ENCODE measurements at regions not wholly inside any gene's neighbourhood (a gene's known extent, or its start where the extent isn't known, plus 50 kb on each side); places are given as distances from the start of the nearest gene placed in this dataset.

DNA sequence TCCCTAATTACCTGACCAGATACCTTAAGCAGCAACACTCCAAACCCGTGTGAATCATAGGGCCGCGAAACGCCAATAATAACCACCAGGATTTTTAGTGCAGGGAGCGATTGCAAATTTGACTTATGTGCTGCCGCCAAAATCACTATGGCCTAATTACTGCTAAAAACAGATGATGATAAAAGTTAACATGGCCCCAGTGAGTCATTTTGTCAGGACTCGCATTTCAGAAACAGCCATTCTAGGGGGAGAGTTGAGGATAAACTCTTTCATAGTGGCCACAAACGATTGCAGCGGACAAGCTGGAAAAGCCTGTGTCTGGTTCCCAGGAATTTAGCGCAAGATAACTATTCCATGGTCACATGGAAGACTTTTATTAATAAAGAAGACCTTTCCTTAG, 103.4 kb downstream of the HLX start:
- no peak for DNase-seq (ENCODE audit: low read depth in 3 of 3)

DNA sequence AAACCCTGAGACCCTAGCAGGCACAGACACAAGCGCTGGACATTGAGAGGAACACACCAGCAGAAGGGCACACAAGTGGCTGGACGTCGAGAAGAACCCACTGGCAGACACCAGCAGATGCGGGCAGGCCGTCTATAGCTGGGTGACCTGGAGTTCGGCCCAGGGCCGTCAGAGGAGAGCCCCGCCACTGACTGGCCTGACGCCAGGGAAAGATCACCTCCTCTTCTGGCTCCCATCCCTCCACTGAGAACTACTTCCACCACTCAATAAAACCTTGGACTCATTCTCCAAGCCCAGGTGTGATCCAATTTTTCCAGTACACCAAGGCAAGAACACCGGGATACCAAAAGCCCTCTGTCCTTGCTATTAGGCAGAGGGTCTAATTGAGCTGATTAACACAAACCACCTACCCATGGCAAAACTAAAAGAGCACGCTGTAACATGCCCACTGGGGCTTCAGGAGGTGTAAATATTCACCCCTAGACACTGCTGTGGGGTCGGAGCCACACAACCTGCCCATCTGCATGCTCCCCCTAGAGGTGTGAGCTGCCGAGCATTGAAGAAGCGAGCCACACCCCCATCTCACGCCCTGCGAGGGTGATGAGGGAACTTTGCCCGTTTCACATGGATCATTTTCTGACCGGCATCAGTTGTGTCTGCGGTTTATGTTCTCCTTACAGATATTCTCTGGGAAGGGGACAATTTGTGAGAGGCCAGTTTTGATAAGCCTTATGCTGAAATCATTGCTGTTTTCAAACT, 104.8 kb downstream of the HLX start:
- DNase-seq (ENCODE audit: low read depth in 3 of 3) = no peak

DNA sequence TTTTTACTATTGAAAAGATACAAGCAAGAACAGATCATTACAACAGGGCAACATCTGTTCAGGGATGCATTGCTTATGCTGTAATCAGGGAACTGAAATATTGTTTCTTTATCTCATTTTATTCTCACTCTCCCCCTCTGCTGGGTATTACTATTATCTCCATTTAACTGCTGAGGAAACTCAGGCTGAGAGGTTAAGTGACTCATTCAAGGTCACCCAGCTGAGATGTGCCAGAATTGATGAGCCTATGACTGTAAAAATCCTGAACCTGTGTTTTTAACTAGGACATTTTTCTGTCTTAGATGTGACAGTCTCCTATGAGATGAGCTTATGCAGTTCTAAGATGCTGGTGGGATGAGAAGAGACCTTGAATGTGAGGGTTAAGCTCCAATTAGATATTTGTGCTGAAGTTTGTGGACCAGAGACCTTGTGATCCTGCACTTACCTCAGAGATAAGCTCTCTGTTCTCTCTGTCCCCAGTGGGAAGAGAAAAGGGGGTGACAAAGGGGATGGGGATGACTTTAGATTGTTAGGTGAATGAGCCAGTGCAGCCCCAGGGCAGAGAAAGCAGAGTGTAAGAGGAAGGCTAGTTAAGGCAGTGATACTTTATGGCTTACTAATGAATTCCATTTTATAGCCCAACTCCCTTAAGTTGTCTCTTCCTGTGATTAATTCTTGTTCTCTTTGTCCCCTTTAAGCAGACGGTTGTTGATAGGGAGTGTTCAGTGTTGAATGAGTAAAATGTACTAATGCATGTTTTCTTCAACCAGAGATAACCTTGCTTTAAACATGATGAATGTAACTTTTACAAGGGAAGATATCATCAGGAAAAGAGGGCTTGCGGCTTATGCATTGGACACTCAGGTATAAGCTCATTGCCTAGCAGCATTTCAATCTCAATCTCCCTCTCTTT, 111.4 kb downstream of the HLX start:
- no peak for DNase-seq (ENCODE audit: low read depth in 3 of 3)

DNA sequence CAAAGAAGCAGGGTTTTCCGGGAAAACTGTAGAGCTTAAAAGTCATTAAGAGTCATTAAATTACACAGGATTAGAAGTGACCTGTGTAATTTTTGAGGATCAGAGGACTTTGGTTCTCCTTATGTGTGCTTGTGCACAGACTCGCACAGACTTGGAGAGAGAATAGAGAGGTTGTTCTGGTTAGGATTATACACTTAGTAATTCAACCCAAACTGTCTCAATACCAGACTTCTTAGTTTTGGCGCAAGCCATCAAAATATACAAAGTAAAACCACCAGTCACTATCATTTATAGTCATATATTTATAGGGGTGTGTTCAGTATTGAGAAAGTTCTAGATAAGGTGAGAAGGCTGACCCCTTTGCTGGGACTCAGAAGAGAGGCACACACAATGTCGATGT, 112.3 kb downstream of the HLX start:
- no peak for DNase-seq (ENCODE audit: low read depth in 3 of 3)

DNA sequence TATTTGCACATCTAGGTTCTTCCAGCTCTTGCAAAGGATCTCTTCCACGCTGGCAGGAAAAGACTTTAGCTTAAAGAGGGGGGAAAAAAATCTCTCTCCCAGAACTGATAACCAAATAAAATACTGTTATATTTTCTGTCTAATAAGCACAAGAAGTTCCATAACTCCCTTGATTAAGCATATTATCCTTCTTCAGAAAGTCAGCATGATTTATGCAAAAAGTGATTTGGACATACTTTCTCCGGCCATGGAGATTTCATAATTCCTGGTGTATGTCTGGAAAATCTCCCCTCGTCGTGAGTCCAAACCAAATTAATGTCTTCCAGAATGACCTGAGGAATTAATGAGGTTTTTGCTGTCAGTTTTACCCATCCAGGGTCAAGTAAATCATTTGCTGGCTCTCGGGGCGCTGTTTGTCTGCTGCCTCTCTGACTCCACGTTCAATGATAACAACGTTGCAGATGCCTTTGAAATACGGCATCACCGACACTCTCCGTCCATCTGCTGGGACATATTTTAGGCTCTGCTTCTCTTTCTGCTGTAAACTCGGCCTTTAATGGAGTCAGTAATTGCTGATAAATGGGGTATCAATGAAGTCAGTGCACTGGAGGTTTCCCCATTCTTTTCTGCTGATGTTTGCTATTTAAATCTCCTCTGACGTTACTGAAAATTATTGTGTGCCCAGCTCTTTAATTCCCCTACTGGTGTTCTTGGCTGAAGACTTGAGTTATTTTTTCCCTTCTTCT, 112.9 kb downstream of the HLX start:
- no peak for DNase-seq (ENCODE audit: low read depth in 3 of 3)

DNA sequence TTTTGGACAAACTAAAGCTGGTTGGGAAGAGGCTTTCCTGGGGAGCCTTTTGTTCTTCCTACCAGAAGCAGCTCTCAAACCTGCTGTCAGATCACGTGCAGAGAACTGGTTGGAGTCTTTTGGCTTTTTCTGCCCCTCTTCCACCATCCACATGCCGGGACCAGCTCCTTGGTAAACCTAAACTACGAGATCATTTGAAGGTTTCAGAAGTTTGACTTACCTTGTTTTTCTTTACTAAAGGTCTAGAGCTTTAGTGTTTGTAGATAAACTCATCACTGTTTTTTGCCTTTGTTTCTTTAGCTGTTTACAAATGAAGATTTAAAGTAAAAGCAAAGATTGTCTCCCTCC, 113.4 kb downstream of the HLX start:
- no peak for DNase-seq (ENCODE audit: low read depth in 3 of 3)

DNA sequence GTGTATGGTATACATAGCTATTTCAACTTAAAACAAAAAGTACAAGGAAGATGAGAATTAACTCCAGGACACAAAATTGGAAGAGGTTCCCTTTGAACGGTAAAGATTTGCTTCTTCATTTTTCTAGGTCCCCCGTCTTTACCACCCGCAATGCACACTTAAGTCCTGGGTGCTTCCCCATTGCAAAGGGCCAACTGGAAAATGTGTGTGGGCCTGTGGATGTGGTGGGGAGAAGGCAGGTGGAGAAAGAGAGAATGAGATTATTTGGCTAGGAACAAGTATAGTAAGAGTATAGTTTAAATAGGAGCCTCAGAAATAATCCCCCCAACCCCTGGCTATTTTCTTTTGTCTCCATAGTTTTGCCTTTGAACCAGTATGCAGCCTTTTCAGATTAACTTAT, 115.4 kb downstream of the HLX start:
- DNase-seq (ENCODE audit: low read depth in 3 of 3) = no peak

DNA sequence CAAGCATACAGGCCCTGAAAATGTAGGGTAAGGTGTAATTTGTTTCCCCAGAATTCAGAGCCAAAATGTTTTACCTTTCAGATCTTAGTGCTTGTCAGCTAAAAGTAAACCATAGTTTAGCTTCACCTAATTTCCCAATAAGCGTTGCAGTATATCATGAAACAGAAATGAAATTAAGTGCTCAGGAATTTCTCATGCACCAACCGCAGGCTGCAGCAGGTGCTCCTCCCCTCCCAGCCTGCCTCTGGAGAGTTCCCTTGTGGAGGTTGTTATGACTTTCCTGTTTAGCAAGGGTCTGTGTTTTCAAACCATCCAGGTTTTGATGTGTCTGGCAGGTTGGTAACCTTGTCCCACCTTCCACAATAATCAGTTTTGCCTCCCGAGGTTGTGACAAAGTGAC, 118.5 kb downstream of the HLX start:
- DNase-seq (ENCODE audit: low read depth in 3 of 3) = no peak

DNA sequence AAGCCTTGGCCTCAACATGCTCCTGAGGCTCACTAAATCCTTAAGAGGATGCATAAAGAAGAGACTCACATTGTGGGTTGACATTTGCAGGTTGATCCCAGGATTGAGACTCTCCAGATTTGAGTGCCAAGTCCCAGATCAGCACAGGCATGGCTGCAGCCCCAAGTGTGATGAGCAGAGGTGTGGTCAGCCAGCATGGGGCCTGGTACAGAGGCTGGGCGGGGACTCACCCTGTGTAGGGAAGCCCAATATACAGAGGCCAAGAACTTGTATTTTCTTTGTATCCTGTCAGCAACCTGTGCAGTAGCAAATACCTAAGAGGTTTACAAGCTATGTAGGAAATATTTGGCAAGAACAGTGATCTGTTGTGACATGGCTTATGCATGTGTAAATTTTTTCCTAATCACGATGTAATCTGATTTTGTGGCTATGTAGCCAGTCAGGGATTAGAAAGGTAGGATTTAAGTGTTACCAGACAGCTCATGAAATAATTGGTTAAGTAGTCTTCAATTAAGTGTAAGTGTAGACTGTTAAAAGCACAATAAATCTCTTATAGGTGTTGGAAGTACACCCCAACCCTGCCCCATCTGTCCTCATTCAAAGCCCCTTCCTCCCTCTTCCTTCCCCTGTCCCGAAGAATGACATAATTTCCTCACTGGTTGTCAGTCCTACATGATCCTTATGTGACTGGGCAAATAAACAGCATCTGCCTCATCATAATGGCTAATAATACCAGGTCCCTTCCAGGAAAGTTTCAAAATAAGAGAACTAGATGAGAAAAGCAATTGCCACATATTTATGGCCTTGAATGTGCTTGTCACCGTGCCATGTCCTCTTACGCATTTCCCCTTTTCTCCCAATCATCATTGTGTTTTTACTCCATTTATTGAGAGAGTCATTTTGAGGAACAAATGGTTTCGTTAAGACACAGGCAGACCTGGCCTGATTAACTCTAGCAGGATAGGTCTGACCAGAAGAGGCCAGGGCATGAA, 120.9 kb downstream of the HLX start:
- DNase-seq (ENCODE audit: low read depth in 3 of 3) = no peak

DNA sequence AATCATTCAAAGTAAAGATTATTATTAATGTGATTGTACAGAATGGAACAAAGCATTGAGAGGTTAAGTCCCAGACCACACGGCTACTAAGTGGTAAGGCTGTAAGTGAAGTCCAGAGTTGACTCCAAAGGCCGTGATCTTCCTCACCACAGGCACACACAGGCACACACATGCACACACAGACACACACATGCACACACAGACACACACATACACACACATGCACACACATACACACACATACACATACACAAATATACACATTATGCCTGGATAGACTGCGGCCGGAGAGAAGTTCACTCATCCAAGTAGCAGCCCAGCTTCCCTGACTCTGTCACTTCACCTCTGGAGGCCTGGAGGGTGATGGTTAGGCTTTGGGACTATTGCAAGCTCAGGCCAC, 121.9 kb downstream of the HLX start:
- no peak for DNase-seq (ENCODE audit: low read depth in 3 of 3)

DNA sequence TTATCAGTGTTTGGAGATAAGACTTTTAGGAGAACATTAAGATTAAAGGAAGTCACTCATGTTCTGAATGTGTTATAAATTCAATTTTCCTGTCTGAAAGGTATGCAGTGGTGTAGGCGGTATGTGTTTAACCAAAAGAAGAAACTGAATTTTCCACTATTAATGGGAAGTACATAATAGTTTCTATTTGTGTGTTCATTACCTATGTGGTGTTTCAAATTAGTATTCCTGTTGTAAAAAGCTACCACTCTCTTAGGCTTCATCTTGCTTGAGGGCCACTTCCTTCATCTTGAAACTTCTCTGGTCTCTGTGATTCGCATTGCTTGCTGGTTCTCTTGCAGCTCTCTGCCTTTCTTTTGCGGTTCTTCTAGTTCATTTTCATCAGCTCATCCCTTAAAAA, 123.4 kb downstream of the HLX start:
- DNase-seq (ENCODE audit: low read depth in 3 of 3) = no peak

DNA sequence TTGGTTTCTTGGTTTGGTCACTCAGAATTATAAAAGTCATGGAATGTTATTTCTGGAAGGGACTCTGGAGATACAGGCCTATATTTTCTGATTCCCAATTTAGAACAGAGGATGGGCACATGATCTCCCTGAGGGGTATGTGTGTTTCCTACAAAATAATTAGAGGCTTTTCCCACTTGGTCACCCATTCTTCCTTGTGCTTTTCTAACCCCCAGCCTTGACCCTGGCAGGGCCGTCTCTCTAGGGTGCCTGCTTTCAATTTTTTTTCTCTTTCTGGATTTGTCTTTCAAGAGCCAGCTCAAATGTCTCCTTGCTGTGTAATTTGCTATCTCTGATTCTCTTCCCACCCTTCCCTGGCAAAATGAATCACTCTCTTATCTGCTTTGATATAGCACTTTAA, 131.9 kb downstream of the HLX start:
- no peak for DNase-seq (ENCODE audit: low read depth in 3 of 3)

DNA sequence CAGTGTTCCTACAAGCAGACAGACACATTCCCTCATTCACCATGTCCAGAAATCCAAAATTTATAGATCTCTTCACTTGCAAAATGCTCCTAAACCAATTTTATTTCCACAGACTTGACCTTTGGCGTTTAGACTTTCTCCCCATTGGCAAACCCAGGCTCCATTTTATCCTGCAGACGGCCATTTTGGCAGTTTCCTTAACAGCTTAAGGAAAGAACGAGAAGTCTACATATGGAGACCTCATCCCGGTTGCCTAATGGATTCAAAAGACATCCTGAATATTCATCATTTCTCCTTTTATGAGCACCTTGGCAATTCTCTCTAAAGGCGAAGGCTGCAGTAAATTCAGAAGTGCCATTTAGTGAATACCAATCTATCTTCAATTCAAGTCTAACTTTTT, 132.9 kb downstream of the HLX start:
- no peak for DNase-seq (ENCODE audit: low read depth in 3 of 3)

DNA sequence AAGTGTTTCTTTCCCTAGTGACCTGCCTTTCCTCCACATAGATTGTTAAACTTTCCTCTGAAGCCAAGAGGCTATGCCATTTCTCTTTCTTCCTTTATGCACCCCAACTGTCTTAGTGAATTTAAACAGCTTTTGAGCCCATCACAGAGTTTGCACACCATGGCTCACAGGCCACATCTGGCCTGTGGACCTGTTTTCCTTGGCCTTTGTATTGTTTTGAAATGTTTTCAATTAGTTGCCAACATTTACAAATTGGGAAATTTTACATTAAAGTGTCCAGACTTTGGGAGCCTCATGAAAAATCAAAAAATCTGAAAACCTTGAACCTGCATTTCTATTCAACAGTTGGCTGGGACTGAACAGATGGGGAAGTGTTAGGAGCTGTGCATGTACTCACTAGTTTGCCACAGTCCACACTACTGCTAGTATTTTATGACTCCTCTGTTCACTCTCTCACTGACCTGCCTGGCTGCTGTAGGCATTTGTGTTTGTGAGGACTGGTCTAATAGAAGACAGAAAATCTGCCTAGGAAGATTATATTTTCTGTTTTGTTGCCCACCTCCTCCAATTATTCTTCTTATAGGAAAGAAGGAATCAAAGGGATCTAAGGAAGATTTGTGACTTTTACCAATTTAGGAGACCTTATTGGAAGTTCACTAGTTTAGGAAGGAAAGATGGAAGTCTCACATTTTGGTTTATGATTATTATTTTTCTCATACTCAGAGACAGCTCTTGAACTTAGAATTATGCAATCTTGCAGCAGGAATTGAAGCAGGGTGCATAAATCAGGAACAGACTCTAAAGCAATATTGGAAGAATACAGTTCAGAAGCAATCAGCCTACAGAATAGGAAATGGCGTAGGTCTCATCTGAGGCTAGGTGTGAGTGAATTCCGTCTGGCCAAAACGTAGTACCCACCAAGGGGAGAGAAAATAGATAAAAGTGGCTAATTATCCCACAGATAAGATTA, 134.7 kb downstream of the HLX start:
- DNase-seq (ENCODE audit: low read depth in 3 of 3) = no peak

DNA sequence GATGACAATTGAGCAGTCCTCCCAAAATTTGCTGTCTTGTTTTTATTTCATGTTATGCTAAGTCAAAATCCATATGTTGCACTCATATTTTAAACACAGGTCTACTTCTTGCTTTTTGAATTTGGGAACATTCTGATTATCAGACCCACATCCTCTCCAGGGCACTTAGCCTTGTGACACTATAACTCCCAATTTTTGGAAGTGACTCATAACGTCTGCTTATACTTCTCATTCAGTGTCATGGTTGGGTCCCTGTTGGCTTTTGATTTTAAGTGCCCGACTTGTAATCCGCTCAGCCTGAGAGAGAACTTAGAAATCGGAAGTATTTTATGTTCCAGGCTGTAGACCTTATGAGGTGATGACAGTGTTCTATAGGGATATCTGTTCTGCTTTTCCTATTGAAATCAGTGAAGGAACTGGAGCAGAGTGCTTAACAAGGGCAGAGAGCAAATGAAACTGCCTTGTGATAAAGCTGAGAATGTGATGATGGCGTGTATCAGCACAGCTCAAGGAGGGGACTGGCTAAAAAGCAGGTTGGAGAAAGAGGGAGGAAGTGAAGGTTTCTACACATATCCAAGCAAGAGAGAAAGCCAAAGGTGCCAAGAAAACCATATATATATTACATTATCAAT, 136.0 kb downstream of the HLX start:
- no peak for DNase-seq (ENCODE audit: low read depth in 3 of 3)

DNA sequence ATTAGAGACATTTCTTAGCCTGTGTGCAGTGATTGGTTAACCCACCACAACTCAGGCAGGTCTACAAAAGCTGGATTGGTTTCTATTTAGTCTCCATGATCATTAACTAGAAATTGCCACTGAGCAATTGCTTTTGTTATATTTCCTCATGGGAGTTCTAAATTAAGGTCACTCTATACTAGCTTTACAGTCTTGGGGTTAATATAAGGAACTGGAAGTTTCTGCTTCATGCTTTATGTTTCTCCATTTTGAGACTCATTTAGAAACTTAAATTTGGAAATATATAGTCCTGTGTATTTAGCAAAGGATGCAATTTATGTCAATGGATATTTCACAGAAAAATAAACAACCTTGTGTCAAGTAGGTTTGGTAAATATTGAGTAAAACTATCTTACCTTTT, 137.5 kb downstream of the HLX start:
- no peak for DNase-seq (ENCODE audit: low read depth in 3 of 3)

DNA sequence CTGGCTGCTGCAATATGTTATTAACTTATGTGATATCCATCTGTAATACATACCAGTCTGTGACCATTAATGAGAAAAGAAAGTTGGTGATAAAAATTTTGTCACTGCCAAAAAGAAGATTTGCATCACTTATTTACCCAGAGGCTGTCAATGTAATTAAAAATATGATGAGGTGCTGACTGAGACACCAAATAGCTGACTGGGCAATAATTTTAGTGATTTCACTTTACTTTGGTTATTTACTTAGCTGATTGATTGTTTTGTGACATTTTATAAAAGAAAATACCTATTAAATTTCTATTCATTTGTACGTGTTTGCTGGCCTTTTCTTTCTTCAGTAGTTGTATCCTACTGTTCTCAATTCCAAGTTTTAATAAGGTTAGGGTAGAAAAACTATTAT, 139.2 kb downstream of the HLX start:
- DNase-seq (ENCODE audit: low read depth in 3 of 3) = no peak

DNA sequence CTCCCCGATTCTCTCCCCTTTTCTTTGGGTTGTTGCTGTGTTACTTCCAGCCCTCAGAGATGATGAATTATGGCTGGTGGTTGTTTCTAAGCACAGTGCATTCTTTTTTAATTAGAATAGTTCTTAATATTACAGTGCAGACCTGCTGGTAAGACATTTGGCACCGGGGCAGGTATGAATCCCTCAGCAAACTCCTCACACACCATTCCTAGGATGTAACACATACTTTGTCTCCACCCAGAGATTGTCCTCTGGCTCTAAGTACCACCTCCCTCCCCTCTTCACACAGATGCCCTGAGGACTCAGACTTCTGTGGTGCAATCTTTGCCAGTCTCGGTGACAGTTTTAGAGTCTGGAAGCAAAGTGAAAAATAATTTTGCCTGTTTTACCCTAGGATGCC, 143.1 kb downstream of the HLX start:
- no peak for DNase-seq (ENCODE audit: low read depth in 3 of 3)

DNA sequence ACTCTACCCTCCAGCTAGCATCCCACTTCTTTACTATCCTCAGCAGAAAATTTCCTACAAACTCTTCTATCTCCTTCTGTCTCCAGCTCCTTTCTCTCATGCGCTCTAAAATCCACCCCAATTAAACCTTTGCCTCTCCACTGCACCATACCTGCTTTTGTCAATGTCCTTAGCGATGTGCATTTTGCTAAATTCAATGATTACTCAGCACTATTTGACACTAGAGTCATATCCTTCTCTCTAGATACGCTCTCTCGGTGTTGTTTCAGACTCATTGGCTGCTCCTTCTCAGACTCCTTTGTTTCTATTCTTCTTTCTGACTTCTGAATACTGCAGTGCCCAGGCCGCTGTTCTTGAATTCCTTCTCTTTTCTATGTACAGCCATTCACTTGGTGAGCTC, 144.2 kb downstream of the HLX start:
- DNase-seq (ENCODE audit: low read depth in 3 of 3) = no peak

DNA sequence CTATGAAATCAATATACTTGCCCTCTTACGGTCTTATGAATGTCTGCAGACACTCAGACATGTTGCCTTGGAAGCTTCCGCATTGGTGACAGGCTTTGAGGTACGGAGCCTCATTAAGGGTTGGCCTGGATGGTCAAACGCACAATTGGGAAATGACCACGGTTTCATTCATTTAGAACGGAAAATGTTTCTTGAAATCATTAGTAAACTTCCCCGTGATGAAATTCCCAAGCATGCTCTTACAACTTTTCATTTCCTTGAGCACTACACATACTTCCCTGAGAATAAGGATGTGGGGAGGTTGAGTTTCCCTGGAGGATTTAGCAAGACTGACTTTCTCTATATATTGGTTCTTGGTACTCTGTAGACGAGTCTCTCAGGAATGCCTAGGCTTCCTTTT, 146.3 kb downstream of the HLX start:
- DNase-seq (ENCODE audit: low read depth in 3 of 3) = no peak
